NCI-H1048 (cell line): ENCODE measurements at regions not wholly inside any gene's neighbourhood (a gene's known extent, or its start where the extent isn't known, plus 50 kb on each side); places are given as distances from the start of the nearest gene placed in this dataset.

Experiments
- DNase-seq: peaks from one replicate; lab custom pipeline; 2025; lab: John Stamatoyannopoulos, UW

GRCh38 chr2:103268841-103269498 is 507.1 kb downstream of the TMEM182 start:
- no peak for DNase-seq

GRCh38 chr2:103276869-103277268 is 515.0 kb downstream of the TMEM182 start:
- no peak for DNase-seq

GRCh38 chr2:103284750-103285149 is 522.9 kb downstream of the TMEM182 start:
- no peak for DNase-seq

GRCh38 chr2:103285354-103285753 is 523.5 kb downstream of the TMEM182 start:
- DNase-seq: no peak

- no peak for DNase-seq
Measured at GRCh38 chr2:103287746-103288145, 525.9 kb downstream of the TMEM182 start.

DNA sequence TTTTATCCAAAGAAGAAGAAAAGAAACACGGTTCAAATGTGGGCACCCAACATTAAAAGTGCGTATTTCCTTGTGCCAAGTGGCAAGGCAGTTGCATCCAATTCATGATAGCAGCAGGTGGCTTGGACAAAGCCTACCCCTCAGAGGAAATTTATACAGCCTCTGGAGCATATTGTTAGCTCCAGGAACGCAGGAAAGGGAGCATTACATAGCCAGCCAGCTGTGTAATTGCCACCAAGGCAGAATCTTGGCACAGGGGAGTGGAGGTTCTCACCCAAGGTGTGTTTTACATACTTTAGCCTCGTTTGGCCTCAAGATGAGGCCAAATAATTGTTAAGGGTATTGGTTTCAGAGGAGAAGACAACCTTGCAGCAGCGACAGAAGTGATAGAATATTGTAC is 526.9 kb downstream of the TMEM182 start:
- no peak for DNase-seq

DNA sequence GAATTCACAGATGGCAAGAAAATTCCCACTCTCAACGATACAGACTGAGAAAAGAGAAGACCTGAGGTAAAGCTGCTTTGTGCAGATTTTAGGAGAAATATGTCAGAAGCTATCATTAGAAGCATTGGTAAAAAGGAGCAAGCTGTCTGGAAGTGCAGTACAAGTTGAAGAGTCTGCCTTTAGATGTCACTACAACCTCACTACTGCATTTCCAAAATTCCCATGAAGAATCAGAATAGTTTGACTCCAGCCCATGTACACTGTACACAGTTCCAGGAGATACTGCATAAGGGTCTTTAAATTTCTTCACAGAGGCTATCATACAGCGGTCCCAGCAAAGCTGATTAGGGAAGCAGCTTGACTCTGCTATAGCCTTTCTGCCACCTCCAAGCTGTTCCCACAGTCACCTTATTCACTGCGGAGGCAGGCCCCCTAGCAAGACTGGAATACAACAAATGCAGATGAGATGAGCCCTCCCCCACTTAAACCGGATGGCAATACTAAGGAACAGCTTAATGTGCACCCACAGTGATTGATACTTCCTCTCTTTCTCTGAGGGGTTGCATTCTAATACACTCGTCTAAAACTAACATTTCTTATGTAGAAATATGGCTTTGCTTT is 527.4 kb downstream of the TMEM182 start:
- DNase-seq: no peak

DNA sequence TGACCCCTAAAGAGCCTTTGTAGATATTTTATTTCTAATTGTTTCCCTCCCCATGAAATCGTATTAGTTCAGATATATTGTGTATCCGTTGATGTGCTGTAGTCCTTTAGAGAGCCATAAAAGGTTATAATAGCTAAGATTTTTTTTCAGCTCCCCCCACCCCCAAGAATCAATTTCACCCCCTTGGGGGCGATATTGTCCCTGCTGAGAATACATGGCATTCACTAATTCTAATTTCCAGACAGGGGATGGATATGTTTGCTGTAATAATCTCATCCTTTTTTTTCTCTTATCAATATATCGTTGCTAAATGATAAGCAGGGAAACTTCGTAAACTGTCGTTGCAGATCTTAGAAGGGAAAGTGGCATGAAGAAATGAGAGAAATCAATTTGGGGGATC is 530.7 kb downstream of the TMEM182 start:
- DNase-seq: no peak

DNA sequence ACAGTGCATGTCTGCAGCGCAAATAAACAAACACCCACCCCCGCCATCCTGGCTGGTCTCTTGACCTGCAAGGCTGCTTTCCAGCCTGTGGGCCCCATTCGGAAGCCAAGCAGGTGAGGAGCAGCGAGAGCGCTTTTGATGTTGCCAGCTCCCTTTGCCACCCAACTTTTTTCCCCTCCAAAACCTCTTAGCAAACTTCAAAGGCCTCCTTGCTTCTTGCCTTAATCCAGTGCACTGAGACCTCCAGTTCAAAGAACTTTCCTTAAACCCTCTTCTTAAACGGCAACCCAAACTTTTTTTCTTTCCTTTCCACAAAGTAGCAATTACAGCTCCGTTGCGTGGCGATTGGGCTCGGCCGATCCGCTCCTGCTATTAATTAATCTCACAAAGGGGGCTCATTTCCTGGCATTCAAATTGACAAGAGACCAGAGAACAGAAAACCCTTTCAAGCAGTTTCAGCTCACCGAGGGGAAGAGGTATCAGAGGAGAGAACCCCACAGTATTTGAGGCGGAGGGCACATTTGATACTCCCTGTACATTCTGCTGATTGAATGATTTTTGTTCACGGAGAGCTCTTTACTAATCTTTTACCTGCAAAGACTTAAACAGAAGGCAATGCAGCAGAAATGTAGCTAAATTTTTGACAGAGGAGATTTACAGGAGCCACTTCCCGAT is 531.4 kb downstream of the TMEM182 start:
- no peak for DNase-seq

GRCh38 chr2:103293742-103294077 is 531.9 kb downstream of the TMEM182 start:
- no peak for DNase-seq

DNA sequence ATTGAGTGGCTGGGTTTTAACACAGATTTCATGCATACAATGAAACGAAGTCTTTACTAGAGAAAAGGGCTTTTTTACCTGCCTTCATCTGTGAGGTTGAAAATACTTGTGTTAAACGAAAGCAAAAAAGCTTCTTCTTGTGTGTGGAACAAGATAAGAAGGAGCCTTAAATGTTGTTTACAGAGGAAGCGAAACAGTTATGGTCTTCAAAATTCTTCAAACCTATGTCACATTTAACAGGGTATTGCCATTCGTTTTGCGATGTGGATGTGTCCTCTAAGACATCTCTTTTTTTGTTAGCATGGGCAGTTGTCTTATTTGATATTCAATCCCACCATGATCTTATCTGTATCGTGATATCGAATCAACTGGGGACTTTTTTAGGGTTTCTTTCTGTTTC is 532.6 kb downstream of the TMEM182 start:
- DNase-seq: no peak

GRCh38 chr2:103295591-103295990 is 533.8 kb downstream of the TMEM182 start:
- no peak for DNase-seq

DNA sequence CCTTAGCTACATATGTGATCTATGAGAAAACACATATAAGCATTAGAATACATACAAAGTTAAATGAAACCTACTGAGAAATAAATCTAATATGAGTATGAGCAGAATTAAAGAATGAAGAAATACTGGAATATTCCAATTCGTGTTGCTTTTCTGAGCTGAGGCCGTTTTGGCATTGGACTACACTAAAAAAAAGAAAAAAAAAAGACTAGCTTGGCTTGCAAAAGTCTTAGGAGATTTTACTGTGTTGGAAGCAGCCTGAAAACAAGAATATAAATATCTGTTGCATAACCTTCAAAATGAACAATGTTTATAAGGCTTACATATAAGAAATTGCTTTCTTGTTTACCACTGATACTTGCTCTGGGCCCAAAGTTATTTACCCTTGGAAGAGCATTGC is 562.8 kb downstream of the TMEM182 start:
- no peak for DNase-seq

- DNase-seq: no peak
Measured at GRCh38 chr2:103327386-103327785, 565.6 kb downstream of the TMEM182 start.

DNA sequence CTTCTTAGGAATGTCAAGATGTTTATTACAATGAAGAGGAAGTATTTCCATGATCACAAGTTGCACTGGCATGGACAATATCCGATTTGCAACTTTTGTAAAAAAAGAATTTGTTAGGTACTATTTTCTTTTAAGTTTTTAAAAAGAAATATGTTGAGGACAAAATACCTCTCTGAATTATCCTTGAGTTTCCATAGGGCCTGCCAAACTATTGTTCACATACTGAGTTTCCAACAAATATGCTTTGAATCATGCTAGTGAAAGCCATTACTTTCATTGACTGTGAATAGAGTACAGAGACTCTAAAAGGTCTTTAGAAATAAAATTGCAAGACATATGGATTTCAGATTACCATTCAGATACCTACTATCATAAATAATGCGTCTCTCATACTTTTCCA is 566.1 kb downstream of the TMEM182 start:
- DNase-seq: no peak

DNA sequence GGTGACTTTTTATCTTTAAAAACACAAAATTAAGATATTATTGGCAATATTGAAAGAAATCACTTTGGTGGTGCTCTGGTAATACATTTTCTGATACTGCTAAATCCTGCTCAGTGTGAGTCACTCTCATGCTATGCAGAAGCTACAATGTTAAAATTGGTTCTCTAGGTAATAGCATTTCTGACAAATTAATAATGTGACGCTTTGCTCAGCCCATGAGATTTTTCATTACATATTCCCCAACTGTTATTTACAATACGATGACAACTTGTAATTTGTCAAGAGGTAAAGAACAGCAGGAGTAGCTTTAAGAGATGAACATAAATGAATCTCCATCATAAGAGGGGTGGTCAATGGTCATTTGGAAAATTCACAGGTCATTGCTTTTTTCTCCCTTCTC is 573.6 kb downstream of the TMEM182 start:
- no peak for DNase-seq

DNA sequence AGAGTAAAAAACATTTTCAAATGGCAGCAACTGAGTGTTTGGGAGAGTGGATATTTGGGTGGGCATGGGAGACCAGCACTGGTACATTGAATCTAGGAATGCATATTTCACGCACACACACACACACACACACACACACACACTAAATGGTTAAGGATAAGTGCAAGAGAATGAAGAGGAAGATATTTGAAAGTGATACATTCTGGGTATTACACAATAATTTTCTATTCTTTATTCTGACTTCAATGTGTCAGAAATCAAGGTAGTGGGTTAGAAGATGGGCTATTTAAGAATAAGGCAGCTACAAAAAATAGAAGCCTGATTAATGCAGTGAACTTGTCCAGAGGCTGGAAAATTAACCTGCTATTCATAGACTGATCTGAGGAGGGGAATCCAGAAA is 577.0 kb downstream of the TMEM182 start:
- DNase-seq: no peak

GRCh38 chr2:103346780-103347179 is 584.9 kb downstream of the TMEM182 start:
- DNase-seq: no peak

- no peak for DNase-seq
Measured at GRCh38 chr2:103353774-103354173, 591.9 kb downstream of the TMEM182 start.

DNA sequence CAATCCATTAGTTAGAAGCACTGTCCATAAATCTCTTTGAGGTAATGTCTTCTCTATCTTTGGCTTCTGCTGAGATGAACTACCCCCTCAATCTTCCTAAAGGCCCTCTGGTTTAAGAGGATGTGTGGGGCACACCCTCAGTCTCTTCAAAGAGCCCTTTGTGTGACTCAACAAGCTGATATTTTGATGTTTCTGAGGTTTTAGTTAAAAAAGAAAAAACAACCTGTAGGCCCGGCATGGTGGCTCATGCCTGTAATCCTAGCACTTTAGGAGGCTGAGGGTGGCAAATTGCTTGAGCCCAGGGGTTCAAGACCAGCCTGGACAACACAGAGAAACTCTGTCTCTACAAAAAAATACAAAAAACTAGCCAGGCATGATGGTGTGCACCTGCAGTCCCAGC is 593.5 kb downstream of the TMEM182 start:
- DNase-seq: no peak

GRCh38 chr2:103361712-103362111 is 599.9 kb downstream of the TMEM182 start:
- no peak for DNase-seq

DNA sequence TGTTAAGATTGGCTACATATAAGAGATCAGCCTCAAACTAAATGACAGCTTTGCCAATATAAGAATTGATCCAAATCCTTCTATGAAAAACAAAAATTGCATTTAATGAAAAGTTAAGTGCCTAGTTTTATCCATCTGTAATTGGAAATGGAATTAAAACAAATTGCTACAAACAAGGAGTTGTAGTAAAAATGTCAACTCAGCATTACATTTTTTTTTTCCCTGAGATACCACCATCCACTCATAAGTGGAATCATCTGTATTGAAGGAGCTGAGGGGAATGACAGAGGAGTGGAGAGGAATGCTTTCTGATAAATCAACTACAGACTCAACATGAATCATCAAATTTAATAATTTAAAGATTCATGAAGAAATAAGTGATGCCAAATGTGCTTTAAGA is 601.8 kb downstream of the TMEM182 start:
- DNase-seq: no peak

- no peak for DNase-seq
Measured at GRCh38 chr2:103364177-103364576, 602.3 kb downstream of the TMEM182 start.

DNA sequence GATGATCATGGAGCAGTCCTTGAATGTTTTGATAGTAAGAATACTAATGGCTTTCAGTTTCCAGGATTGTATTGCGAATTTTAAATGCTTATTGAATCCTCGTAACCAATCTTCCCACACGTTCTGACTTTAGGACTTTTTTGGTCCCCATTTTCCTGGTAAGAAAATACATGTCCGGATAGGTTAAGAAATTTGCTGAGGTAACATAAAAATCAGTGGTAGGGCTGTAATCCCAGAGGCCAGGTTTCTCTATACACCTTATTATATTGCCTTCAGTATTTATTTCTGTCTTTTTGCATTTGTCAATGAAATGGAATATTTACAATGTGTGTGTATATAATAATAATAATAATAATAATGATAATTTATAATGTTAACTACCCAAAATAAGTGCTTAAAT is 603.2 kb downstream of the TMEM182 start:
- DNase-seq: no peak
